ENCODE measurements at regions not wholly inside any gene's neighbourhood (a gene's known extent, or its start where the extent isn't known, plus 50 kb on each side); places are given as distances from the start of the nearest gene placed in this dataset.
A peak's percentile ranks its signal among the peaks of the same experiment; 100 is the strongest.
"Not testable (repeated sequence)": the region's sequence is repeated elsewhere in the genome, so short reads cannot be mapped to it uniquely, and the experiment has no call there.

- no peak for DNase-seq
These were observed 98.1 kb upstream of the GRIP1 start for GRCh38 chr12:66776974-66777373.

GRCh38 chr12:66779466-66779865 lies 100.6 kb upstream of the GRIP1 start:
- no peak for DNase-seq

- DNase-seq = peak; percentile 69
These were observed 107.8 kb upstream of the GRIP1 start for GRCh38 chr12:66786531-66787308.

GRCh38 chr12:66799551-66799950 lies 120.7 kb upstream of the GRIP1 start:
- no peak for DNase-seq

GRCh38 chr12:66800046-66800445 lies 121.2 kb upstream of the GRIP1 start:
- no peak for DNase-seq

- peak; percentile 64 for DNase-seq
These were observed 125.1 kb upstream of the GRIP1 start for GRCh38 chr12:66803930-66804329.

- DNase-seq = peak; percentile 90
These were observed 125.7 kb upstream of the GRIP1 start for GRCh38 chr12:66804563-66804974.

- DNase-seq = no peak
These were observed 129.7 kb upstream of the GRIP1 start for GRCh38 chr12:66808606-66809005.

GRCh38 chr12:66813137-66813892 lies 134.4 kb upstream of the GRIP1 start:
- DNase-seq = no peak

GRCh38 chr12:66819587-66819986 lies 140.7 kb upstream of the GRIP1 start:
- DNase-seq = no peak

- no peak for DNase-seq
These were observed 144.1 kb upstream of the GRIP1 start for GRCh38 chr12:66822961-66823360.

- peak; percentile 76 for DNase-seq
These were observed 145.1 kb upstream of the GRIP1 start for GRCh38 chr12:66823857-66824570.

GRCh38 chr12:66825921-66826320 lies 147.0 kb upstream of the GRIP1 start:
- DNase-seq = not testable (repeated sequence)

GRCh38 chr12:66829660-66830325 lies 150.9 kb upstream of the GRIP1 start:
- no peak for DNase-seq

- no peak for DNase-seq
These were observed 152.6 kb upstream of the GRIP1 start for GRCh38 chr12:66831495-66831894.

- DNase-seq = no peak
These were observed 154.1 kb upstream of the GRIP1 start for GRCh38 chr12:66832997-66833396.

GRCh38 chr12:66836623-66837310 lies 157.9 kb upstream of the GRIP1 start:
- DNase-seq = no peak

- no peak for DNase-seq
These were observed 158.4 kb upstream of the GRIP1 start for GRCh38 chr12:66837311-66837627.

GRCh38 chr12:66838366-66838765 lies 159.5 kb upstream of the GRIP1 start:
- DNase-seq = no peak

GRCh38 chr12:66848967-66849366 lies 170.1 kb upstream of the GRIP1 start:
- DNase-seq = no peak

GRCh38 chr12:66851134-66851533 lies 172.3 kb upstream of the GRIP1 start:
- DNase-seq = no peak

GRCh38 chr12:66852091-66852490 lies 173.2 kb upstream of the GRIP1 start:
- no peak for DNase-seq

GRCh38 chr12:66852765-66853164 lies 173.9 kb upstream of the GRIP1 start:
- no peak for DNase-seq

Measured in NCI-H774 (cell line).